H1 (cell line): ENCODE measurements at regions not wholly inside any gene's neighbourhood (a gene's known extent, or its start where the extent isn't known, plus 50 kb on each side); places are given as distances from the start of the nearest gene placed in this dataset.

ENCODE experiments used
- CTCF ChIP-seq, 3 experiments: IDR thresholded peaks; 1 replicate in 2 of 3; 2 replicates in 1 of 3; pipeline versions ENCODE4 v1.5.1 to v1.6.1; 2011; ENCODE audit warnings: low read length in 3 of 3, mild to moderate bottlenecking in 3 of 3, inconsistent platforms in 2 of 3, low read depth in 1 of 3, moderate library complexity in 1 of 3; ENCODE audit not compliant: insufficient read depth in 1 of 3; ENCODE audit errors: control extremely low read depth in 1 of 3
- EZH2 ChIP-seq: fragments of 200-600 bp; sonication (generic); IDR thresholded peaks from 2 replicates; pipeline ENCODE4 v1.7.1; 2012; ENCODE audit warnings: low read depth, mild to moderate bottlenecking, moderate library complexity, low read length, inconsistent platforms; ENCODE audit not compliant: severe bottlenecking
- GABPA ChIP-seq: IDR thresholded peaks from 2 replicates; pipeline ENCODE4 v1.6.1; 2011; ENCODE audit warnings: mild to moderate bottlenecking, low read length, moderate library complexity, borderline replicate concordance; ENCODE audit not compliant: insufficient read depth
- MAX ChIP-seq: IDR thresholded peaks from 2 replicates; pipeline ENCODE4 v1.6.1; 2012; ENCODE audit warnings: inconsistent platforms
- POLR2A ChIP-seq, 2 experiments: IDR thresholded peaks; 1 replicate in 1 of 2; 2 replicates in 1 of 2; pipeline ENCODE4 v1.6.1; 2011; ENCODE audit warnings: low read depth in 2 of 2, low read length in 2 of 2, mild to moderate bottlenecking in 2 of 2; ENCODE audit errors: control extremely low read depth in 1 of 2
- RAD21 ChIP-seq, 2 experiments: IDR thresholded peaks in 1 of 2; conservative IDR thresholded peaks in 1 of 2; 2 replicates each; pipeline ENCODE4 v1.6.1; 2011; ENCODE audit warnings: low read depth in 2 of 2, low read length in 2 of 2, improper control_type of control experiment in 1 of 2, inconsistent platforms in 1 of 2, mild to moderate bottlenecking in 1 of 2, moderate library complexity in 1 of 2
- SP1 ChIP-seq: IDR thresholded peaks from 2 replicates; pipeline ENCODE4 v1.6.1; 2011; ENCODE audit warnings: low read depth, low read length
- TBP ChIP-seq: IDR thresholded peaks from 2 replicates; pipeline ENCODE4 v1.6.1; 2011; ENCODE audit warnings: low read depth, low read length, improper control_type of control experiment
- TCF12 ChIP-seq: IDR thresholded peaks from 2 replicates; pipeline ENCODE4 v1.6.1; 2011; ENCODE audit warnings: low read depth, mild to moderate bottlenecking, low read length
- ZNF274 ChIP-seq: IDR thresholded peaks from 2 replicates; pipeline ENCODE4 v1.7.0; 2012; ENCODE audit warnings: low read length, borderline replicate concordance; ENCODE audit errors: extremely low read depth

GRCh38 chr12:45644541-45644940 is 85.0 kb upstream of the ARID2 start:
- TF ChIP-seq CTCF (IDR thresholded peaks at IDR 0.05; ENCODE audit: control extremely low read depth in 1 of 3, insufficient read depth in 1 of 3, low read depth in 1 of 3, low read length in 3 of 3) (no peak), TCF12 (no peak), SP1 (no peak), ZNF274 (no peak), MAX (no peak), POLR2A (IDR thresholded peaks at IDR 0.05; ENCODE audit: control extremely low read depth in 1 of 2, low read depth in 2 of 2, low read length in 2 of 2) (no peak), GABPA (no peak), TBP (no peak), EZH2 (no peak), RAD21 (IDR thresholded peaks at IDR 0.05 in 1 of 2, conservative IDR thresholded peaks at IDR 0.05 in 1 of 2; ENCODE audit: low read depth in 2 of 2, low read length in 2 of 2) (no peak)
